AG08396 (cell line): ENCODE measurements at regions not wholly inside any gene's neighbourhood (a gene's known extent, or its start where the extent isn't known, plus 50 kb on each side); places are given as distances from the start of the nearest gene placed in this dataset.

Source experiments
- DNase-seq: peaks from one replicate; pipeline ENCODE4 v3.0.0; 2012; ENCODE audit warnings: low spot score, mixed read lengths

DNA sequence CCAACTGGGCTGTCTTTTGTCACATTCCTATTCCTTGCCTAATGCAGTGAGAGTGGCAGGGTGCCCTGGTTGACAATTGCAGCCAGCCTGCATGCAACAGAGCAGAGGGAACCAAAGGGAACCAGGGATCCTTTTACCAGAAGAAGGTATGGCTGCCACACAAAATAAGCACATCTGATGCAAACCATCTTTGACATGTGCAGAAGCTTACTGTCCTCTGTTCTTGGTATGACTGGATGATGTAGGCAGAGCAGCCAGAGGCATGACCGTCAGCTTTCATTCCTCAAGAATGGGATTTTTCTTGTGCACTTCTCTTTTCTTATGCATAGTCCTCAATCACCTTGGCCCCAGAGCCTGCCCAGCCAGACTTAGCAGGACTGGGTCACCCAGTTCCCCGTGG, 116.1 kb downstream of the UQCRFS1 start:
- no peak for DNase-seq

DNA sequence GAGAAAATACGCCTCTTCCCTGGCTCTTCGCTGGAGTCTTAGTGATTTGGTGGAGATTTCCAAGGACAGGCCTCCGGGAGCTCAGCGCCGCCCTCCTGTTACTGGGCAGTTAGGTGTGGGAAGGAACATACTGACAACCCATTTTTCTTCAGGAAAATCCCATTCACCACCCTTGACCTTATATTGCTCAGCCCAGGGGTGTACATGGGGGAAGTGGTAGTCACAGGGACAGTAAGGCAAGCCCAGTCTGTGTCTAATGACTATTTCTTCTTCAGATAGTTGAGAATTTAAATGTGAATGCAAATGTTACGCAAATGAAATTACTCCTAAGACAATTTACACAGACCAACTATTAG, 119.4 kb downstream of the UQCRFS1 start:
- DNase-seq = no peak

DNA sequence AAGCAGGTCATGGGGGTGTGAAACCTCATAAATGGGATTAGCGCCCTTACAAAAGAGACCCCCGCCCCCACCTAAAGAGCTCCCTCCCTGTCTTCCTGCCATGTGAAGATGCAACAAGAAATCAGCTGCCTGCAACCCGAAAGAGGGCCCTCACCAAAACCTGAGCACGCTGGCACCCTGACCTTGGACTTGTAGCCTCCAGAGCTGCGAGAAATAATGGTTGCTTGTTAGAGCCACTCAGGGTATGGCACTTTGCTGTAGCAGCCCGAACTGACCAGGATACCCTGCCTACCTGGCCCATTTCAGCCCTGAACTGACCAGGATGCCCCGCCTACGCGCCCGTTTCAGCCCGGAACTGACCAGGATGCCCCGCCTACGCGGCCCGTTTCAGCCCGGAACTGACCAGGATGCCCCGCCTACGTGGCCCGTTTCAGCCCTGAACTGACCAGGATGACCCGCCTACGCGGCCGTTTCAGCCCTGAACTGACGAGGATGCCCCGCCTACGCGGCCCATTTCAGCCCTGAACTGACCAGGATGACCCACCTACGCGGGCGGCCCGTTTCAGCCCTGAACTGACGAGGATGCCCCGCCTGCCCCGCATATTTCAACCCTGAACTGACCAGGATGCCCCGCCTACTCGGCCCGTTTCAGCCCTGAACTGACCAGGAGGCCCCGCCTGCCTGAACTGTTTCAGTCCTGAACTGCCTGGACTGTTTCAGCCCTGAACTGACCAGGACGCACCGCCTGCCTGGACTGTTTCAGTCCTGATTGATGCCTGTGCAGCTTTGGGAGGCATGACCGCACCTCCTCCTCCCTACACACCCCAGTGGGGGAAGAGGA, 120.0 kb downstream of the UQCRFS1 start:
- no peak for DNase-seq

DNA sequence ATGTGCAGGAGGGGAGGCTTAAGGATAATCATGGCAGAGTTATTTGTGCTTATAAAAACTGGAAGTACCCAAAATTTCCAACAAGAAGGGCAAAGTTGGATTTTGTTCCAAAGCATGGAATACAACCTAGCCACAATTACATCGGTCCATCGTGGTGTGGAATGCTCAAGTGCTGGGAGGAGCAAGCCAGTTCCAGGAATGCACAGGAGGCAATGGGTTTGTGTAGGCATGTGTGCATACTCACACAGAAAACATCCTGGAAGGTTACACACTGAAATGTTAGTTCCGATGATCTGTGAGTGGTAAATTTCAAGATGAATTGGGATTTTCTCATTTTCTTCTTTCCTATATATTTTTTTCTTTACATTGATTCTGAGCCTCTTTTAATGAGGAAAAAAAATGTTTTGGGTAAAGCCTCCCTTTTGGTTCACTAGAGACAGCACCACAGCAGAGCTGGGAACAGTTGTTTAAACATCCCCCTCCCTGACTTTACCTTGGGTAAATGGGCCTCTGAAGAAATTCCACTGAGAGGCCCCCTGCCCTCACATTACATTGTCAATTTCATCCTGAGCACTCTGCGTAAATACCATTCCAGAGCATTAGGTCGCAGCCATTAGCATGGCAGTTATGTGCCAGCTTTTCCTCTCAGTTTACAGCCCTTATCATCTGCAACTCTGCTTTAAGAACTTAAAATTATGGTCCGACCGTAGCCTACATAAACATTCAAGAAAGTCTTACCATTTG, 122.0 kb downstream of the UQCRFS1 start:
- DNase-seq = no peak

DNA sequence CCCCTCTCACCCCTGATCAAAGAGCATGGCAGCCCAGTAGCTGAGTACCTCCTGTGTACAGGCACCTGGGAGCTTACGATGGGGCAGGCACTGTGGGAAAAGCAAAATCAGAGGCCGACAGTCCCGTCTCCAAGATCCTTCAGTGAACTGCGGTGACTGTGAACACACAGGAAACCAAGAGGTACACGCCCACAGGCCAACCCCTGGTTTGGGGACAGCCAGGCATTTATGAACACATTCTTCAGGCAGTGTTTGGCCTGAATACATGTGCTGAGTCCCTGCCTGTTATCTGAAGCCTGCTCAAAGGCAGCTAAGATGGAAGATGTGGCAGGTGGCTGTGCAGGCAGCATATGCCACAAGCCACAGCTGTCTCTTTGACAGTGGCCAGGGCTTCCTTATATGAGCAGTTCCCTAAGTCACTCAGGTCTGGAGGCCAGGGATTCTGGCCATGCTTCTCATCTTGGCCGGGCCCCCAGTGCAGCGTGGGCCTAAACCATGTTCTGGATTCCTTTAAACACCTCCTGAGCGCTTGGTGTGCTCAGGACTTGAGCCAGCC, 123.6 kb downstream of the UQCRFS1 start:
- no peak for DNase-seq

DNA sequence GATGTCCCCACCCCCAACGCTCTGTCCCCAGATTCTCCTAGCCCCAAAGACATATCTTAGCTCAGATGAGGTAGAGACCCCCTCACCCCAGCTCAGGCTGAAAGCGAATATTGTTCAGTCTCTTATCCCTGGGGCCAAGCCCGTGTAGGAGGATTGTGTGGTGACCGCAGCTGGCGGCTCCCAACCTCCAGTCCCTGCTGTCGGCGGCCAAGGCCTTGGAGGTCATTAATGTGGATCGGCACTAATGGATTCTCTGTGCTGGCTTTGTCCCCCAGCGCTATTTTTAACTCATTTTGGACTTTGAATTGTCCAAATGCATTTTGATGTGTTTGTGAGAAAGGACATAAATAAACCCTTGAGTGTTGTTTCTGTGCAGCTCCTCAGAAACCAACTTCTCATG, 124.2 kb downstream of the UQCRFS1 start:
- no peak for DNase-seq

DNA sequence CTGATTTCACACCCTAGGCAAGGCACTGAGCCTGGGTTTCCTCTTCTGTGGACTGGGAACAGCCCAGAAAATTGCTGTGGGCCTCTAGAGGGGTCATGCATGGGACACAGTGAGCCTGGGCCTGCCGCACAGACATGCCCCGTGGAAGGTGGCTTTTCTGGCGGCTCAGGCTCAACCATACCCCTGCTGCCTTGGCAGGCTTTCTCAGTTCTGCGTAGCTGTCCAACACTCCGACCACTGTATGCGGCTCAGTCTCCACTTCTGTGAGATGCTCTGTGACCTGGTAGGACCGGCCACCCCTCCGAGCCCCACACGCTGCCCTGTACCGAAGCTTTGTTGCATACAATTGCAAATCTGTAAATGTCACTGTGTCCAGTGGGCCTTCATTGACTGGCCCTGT, 126.3 kb downstream of the UQCRFS1 start:
- DNase-seq = no peak

DNA sequence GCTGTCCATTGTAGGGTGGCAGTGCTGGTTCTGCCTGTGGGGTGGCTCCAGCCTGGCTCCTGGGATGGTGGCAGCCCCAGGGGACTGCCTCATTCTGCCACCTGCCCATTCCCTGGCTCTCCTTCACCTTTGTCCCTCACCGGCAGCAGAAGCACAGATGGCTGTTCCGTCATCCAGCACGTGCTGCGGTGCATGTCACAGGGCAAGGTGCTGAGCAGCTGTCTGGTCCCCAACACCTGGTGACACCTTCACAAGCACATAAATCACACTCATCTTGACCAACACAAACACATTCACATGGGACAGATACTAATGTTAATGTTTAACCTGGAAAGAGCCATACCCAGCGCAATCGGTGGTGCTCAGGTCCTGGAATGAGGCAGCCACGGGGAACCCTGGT, 126.8 kb downstream of the UQCRFS1 start:
- DNase-seq = no peak

DNA sequence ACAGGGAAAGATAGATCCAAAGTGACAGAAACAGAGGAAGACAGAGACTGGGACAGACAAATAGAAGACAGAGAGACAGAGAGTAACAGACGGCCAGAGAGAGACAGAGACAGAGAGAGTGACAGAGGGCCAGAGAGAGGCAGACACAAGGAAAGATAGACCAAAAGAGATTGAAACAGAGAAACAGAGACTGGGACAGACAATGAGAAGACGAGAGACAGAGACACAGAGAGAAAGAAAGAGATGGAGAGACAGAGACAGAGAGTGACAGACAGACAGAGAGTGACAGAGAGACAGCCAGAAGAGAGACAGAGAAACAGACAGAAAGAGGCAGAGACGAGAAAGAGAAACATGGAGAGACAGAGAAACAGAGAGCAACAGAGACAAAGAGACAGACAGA, 127.3 kb downstream of the UQCRFS1 start:
- DNase-seq = no peak

DNA sequence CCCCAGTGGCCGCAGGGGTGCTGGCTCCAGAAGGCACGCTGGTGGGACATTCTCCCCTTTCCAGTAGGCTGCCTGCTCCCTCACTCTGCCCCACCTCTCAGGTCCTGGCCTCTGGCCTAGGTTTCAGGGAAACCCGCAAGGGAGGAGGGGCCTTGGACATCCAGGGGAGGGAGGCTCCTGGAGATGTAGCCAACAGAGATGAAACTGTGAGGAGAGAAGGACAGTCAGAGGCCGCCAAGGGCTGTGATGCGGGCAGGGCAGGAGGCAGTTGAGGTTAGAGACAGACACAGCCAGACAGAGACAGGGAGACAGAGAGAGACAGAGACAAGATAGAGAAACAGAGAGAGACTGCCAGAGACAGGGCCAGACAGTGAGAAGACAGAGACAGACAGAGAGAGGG, 127.7 kb downstream of the UQCRFS1 start:
- DNase-seq = no peak

DNA sequence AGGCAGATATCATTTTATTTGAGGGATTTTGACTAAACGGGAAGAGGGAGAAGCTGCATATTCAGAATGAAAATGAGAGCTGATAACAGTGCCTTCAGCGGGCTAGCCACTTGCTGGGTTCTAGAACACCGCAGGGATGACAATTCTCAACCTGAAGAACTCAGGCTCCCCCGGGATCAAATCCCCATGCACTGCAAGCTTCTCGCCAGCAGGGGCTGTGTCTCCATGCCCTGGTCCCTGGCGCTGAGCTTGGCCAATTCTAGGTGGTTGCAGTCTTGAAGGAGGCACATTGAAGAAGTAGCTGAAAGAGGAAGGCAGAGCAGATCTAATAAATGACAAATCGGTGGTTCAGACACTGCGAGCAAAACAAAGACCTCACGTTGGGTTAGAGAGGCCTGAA, 128.7 kb downstream of the UQCRFS1 start:
- DNase-seq = peak; percentile 58

DNA sequence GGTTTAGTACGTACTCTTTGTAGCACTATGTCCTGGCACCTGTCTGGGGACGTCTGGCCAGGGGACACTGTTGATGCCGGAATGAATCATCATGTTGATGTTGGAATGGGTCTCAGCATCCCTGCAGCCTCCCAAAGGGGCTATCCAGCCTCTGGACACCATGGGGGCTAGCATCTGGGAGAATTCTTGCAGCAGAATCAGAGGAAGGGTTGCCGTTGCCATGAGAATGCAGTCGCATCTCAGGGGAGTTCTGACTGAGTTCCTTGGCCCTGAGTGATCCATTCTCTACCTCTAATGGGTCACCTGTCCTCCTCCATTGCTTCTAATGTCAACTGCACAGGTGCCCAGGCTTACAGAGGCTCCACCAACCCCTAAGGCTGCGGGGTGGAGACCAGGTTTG, 129.1 kb downstream of the UQCRFS1 start:
- no peak for DNase-seq

DNA sequence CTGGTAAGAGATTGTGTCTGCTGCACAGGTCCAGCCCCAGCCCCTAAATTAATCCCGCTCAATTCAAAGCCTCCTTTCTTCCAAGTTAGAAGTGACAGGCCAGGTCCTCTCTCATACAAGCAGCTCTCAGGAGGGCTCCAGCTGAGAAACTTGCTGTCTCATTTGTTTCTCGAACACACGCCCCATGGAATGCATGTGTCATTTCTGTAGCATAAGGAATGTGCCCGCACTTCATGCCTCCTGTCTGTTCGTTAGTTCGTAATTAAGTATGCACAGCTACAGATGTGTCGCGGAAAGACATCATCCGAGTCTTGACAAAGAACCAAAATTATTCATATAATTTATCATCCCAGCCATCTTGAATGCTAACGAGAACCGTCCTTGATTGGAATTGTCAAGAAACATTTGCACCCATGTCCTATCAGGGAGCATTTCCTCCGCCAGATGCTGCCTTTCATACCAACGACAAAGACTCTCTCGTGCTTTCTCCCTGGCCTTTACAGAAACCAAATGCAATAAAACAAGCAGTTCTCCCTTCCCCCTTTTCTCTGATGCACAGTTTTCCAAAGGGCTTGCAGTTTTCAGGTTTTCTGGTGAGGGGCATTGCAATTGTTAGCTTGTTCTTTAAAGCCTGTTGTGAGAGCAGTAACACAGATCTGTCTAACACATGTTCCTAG, 133.5 kb downstream of the UQCRFS1 start:
- DNase-seq = no peak

DNA sequence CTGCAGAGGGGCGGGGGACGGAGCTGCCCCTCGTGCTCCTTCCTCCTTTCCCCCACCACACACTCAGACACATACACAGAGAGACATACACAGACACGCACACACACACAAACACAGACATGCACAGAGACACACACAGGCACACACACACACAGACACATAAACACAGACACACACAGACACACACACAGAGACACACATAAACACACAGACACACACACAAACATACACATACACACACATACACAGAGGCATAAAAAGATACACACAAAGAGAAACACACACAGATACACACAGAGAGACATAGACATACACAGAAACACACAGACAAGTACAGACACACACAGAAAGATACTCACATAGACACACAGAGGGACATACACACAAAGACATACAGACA, 136.0 kb downstream of the UQCRFS1 start:
- no peak for DNase-seq

DNA sequence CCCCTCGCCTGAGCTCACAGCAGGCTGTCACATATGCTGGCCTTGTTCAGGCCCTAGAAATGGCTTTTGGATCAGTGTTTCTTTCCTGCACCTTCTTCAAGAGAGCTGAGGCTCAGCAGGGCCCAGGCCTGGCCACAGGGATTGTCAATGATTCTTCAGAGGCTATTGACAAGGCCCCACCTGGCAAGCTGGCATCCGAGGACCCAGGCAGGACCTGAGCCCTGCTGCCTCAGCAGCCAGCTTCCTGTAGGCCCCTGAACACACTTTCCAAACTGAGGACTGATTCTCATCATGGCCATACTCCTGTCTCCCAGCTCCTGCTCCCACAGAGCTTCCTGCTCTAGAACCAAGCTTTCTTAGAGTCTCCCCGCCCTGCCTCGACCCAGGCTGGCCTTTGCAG, 136.8 kb downstream of the UQCRFS1 start:
- no peak for DNase-seq

DNA sequence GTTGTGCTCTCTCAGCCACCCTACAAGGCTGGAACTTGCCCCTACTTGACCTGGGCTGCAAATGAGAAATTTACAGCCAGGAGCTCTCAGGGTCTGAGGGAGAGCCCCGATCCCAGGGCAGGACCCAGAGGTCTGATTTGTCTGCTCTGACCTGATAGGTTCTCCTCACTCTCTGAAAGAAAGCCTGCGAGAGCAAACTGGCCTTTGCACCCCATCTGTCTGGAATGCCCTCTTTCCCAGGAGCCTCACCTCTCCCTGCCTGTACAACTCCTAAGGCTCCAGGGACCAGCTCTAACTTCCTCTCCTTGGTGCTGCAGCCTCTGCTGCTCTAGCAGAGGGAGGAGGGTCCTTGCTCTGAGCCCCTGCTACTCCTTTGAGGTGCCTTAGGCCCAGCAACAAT, 137.8 kb downstream of the UQCRFS1 start:
- no peak for DNase-seq

DNA sequence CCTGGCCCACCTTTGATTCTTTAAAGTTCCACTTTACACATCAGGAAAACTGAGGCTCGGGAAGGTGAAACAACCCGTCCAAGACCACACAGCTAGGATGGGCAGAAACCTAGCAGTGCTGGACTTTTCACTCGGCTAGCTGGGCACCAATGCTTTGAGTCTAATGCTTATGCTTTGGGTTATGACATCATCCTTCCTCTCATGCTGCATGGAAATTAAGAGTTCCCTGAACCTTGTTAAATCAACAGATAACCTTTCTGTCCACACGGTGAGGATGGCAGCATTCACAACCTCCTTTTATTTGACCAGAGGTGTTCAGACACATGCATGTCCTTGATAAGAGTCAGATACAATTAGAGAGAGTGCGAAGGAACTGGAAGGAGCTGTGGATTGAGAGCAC, 138.4 kb downstream of the UQCRFS1 start:
- DNase-seq = no peak

DNA sequence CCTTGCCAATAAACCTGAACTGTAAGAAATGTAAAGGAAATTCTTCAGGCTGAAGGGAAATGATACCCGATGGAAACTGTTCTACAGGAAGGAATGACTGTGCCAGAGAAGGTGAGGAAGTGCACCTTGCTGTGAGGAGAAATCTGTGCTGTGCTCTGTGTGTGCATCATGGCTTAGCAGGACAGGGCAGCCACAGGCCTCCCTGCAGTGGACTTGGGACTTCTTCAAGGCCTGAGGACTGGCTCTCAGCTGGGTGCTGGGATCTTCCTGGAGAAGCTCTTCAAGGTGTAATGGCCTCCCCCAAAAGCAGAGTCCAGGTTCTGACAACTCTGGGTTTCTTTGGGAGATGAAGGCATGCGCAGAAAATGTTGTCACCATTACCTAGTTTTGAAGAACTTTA, 145.1 kb downstream of the UQCRFS1 start:
- no peak for DNase-seq

DNA sequence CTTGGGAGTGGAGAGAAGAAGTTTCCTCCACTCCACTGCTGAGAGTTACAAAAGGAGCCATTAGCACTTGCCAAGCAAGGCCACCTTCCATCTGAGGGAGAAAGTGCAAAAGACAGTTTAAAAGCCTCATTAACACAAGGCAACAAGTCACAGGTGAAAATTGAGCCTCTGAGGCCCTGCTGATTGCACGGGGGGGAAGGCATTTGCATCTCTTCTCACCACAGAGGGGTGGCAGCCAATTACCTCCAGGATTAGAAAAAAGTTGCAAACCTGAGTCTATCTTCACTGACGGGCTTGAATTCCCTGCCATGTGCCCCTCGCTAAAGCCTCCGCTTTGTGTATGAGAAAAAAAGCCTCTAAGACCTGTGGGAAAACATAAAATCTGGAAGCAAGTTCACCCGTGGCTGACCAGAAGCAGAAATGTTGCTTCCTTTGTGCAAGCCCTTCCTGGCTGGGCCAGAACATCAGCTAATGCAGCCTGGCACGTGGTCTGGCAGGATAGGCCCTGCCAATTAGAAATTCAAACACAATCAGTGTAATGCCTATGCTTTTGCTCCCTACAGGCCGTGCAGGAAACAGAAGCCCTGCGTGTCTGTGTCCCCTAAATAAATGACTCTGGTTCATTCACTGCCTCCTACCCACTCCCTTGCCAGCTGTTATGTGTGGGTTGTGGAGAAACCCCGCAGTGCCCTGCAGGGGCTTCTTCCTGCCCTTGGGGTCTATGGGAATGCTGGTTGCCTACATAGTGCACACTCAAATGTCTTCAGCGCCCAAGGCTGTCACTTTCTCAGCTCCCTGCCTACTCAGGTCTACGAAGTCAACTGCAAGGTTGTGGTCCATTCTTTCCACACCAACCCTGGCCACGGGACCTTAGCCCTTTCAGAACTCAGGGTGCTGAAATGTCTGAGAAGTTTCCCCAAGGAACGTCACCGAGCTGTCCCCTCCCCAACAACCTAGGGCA, 150.2 kb downstream of the UQCRFS1 start:
- no peak for DNase-seq

DNA sequence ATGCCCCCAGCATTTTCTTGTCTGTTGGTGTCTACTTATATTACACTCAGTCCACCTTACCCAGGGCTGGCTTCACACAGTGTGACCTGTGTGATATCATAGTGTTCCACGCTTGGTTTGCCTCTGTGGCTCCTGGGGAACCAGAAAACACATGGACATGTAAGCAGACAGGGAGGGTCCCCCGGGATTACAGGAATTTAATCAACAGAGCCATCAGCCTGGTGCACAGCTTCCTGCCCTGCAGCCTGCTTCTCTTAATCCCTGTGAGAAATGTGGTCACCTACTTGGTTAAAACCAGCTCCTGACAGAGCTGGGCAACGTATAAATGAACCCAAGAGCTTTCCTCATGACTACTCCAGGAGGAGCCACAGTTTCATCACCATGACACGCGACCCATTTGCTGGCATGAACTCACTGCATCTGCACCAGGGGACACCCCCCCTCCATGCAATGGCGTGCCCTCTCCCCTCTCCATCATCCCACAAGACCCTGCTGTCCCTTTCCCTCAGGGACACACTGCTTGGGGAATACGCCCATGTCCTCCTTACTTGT, 152.1 kb downstream of the UQCRFS1 start:
- no peak for DNase-seq

DNA sequence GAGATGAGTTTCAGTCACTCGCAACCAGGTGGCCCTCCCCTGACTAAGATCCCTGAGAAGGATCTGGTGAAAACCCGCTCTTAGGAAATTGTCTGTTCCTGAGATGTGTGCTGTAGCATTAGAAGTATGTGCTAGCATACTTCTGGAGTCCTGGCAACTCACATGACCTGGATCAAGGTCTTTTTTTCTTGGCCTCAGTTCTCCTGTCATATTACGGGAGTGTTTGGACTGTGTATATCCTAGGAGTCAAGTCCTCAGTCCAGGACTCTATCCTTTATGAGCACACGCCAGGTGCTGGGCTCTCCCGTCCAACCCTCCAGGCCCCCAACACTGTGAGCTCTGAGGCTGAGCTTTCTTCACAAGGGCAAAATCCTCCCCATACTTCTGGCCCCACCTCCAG, 156.4 kb downstream of the UQCRFS1 start:
- no peak for DNase-seq
